Testis (tissue), 2 donors: ENCODE measurements at regions not wholly inside any gene's neighbourhood (a gene's known extent, or its start where the extent isn't known, plus 50 kb on each side); places are given as distances from the start of the nearest gene placed in this dataset.

Source experiments
- DNase-seq: peaks from one replicate; pipeline ENCODE4 v3.0.0-alpha.2; 2019
- H3K27ac ChIP-seq, 2 donors: fragments of 200-600 bp; sonication (generic); one replicate each; pipeline ENCODE4 v1.5.1; 2019
- H3K27me3 ChIP-seq: fragments of 200-600 bp; sonication (generic); one replicate; pipeline ENCODE4 v1.5.1; 2019
- H3K36me3 ChIP-seq: fragments of 200-600 bp; sonication (generic); one replicate; pipeline ENCODE4 v1.5.1; 2017; ENCODE audit warnings: low read depth; ENCODE audit errors: missing control alignments
- H3K4me1 ChIP-seq: fragments of 200-600 bp; sonication (generic); one replicate; pipeline ENCODE4 v1.5.1; 2019
- H3K4me3 ChIP-seq, 2 donors: fragments of 200-600 bp; sonication (generic); one replicate each; pipeline ENCODE4 v1.5.1; 2017 to 2019
- H3K9me3 ChIP-seq: fragments of 200-600 bp; sonication (generic); one replicate; pipeline ENCODE4 v1.5.1; 2017
- CTCF ChIP-seq, 3 experiments: fragments of 450-650 bp in 2 of 3; fragments of 200-600 bp in 1 of 3; sonication (generic) in 1 of 3; IDR thresholded peaks; one replicate each; pipeline ENCODE4 v1.5.1; 2016 to 2019; ENCODE audit warnings: antibody characterized with exemption in 3 of 3, mild to moderate bottlenecking in 2 of 3, moderate library complexity in 1 of 3
- POLR2A ChIP-seq: fragments of 450-650 bp; IDR thresholded peaks from one replicate; pipeline ENCODE4 v1.6.1; 2017; ENCODE audit warnings: antibody characterized with exemption, mild to moderate bottlenecking, moderate library complexity
- WGBS, 2 donors: methylation state at CpG; one replicate each; pipeline ENCODE4 v1.1.5; 2018; 5-methylcytosine and 5-hydroxymethylcytosine counted together
- intact Hi-C: fragments of 100-400 bp; cut with DNase I; formaldehyde crosslinking; loops from one replicate; pipeline ENCODE4 v1.15.1; 2023; ENCODE audit warnings: low total_unique reads

GRCh38 chr1:191350938-191351337 is 807.3 kb upstream of the RGS18 start:
- H3K27me3 ChIP-seq: no peaks in the 10 kb centered on the region
- H3K27ac ChIP-seq: no peak overlapping the region
- intact Hi-C loops: no loop called here
- no peaks in the 10 kb centered on the region for H3K9me3 ChIP-seq
- 0% methylated on average over 1 of the region's 1 CpG for WGBS, 2 donors
- DNase-seq: no peak
- H3K4me1 ChIP-seq: no peaks in the 10 kb centered on the region
- no peak overlapping the region for H3K4me3 ChIP-seq
- H3K36me3 ChIP-seq: no peaks in the 10 kb centered on the region
- TF ChIP-seq CTCF (IDR thresholded peaks at IDR 0.05) (no peak), POLR2A (no peak)

GRCh38 chr1:191358724-191359123 is 799.5 kb upstream of the RGS18 start:
- Histone ChIP-seq H3K4me1 (no peaks in the 10 kb centered on the region), H3K36me3 (no peaks in the 10 kb centered on the region), H3K27ac (no peak overlapping the region), H3K4me3 (no peak overlapping the region), H3K9me3 (no peaks in the 10 kb centered on the region), H3K27me3 (no peaks in the 10 kb centered on the region)
- TF ChIP-seq POLR2A (no peak), CTCF (IDR thresholded peaks at IDR 0.05) (no peak)
- intact Hi-C loops: no loop called here
- WGBS, 2 donors: 77 to 91% methylated on average over 1 of the region's 1 CpG
- no peak for DNase-seq

DNA sequence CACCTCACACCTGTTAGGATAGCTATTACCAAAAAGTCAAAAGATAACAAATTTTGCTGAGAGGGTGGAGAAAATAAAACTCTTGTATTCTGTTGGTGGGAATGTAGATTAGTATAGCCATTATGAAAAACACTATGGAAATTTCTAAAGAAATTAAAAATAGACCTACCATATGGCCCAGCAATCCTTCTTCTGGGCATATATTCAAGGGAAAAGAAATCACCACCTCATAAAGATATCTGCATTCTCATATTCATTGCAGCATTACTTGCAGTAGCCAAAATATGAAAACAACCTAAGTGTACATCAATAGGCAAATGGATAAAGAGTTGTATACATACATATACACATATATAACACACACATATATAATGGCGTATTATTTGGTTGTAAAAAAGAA is 791.6 kb upstream of the RGS18 start:
- intact Hi-C loops: no loop called here
- no peak for DNase-seq

GRCh38 chr1:191368891-191369654 is 789.2 kb upstream of the RGS18 start:
- H3K27me3 ChIP-seq: no peaks in the 10 kb centered on the region
- WGBS, 2 donors: 50 to 58% methylated on average over 12 of the region's 12 CpGs
- no peaks in the 10 kb centered on the region for H3K4me1 ChIP-seq
- no peak overlapping the region for H3K4me3 ChIP-seq
- no peak overlapping the region for H3K27ac ChIP-seq
- DNase-seq: no peak
- H3K9me3 ChIP-seq: no peaks in the 10 kb centered on the region
- H3K36me3 ChIP-seq: no peaks in the 10 kb centered on the region
- intact Hi-C loops: no loop called here
- TF ChIP-seq POLR2A (no peak), CTCF (IDR thresholded peaks at IDR 0.05) (no peak)

More for the DNA sequence above, 791.6 kb upstream of the RGS18 start:
- TF ChIP-seq POLR2A (no peak), CTCF (IDR thresholded peaks at IDR 0.05) (no peak)
- Histone ChIP-seq H3K27ac (no peak overlapping the region), H3K4me3 (no peak overlapping the region), H3K36me3 (no peaks in the 10 kb centered on the region), H3K27me3 (no peaks in the 10 kb centered on the region), H3K9me3 (no peaks in the 10 kb centered on the region), H3K4me1 (no peaks in the 10 kb centered on the region)
- WGBS, 2 donors: 97 to 98% methylated on average over 1 of the region's 1 CpG

GRCh38 chr1:191371626-191372025 is 786.6 kb upstream of the RGS18 start:
- DNase-seq: no peak
- Histone ChIP-seq H3K4me3 (no peak overlapping the region), H3K27ac (no peak overlapping the region), H3K27me3 (no peaks in the 10 kb centered on the region), H3K36me3 (no peaks in the 10 kb centered on the region), H3K9me3 (no peaks in the 10 kb centered on the region), H3K4me1 (no peaks in the 10 kb centered on the region)
- 74 to 79% methylated on average over 3 of the region's 3 CpGs for WGBS, 2 donors
- intact Hi-C loops: no loop called here
- TF ChIP-seq POLR2A (no peak), CTCF (IDR thresholded peaks at IDR 0.05) (no peak)
